ENCODE measurements at regions not wholly inside any gene's neighbourhood (a gene's known extent, or its start where the extent isn't known, plus 50 kb on each side); places are given as distances from the start of the nearest gene placed in this dataset.

DNA sequence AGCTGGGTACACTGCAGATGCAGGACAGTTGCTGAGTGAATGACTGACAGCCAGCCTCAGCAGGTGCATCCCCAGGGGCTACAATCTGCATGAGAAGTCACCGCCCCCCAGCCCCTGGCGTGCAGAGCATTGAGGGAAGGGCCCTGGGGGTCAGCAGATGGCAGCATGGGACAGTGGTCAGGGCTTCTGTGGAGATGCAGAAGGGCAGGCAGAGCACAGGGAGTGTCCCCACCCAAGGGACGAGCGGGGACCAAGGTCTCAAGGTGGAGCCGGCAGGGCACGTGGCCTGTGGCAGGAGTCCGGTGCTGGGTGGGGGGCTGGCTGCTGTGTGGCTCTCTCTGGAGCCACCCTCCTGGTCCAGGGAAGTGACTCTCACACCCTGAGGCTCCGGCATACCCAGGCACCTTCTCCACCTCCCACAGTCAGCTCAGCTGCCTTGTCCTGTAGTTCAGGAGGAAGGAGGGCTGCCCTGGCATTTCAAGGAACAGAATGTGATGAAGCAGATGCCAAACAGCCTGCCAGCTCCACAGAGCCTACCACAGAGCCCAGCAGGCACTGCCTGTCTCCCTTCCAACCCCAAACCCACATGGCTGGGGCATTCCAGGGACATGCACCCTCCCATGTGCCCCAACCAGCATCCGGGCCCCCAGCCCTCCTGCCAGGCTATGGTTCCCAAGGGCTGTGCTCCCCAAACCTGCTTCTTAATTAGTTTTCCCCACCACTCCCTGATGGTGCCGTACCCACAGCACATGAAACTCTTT lies 114.5 kb downstream of the TMEM130 start:
- Histone ChIP-seq H3K9me3 (ENCODE audit: insufficient read depth, low read length, severe bottlenecking) (no peaks in the 10 kb centered on the region), H3K36me3 (ENCODE audit: insufficient read depth, low read length) (no peaks in the 10 kb centered on the region), H4K20me1 (ENCODE audit: insufficient read depth, low read length) (no peaks in the 10 kb centered on the region), H3K27ac (ENCODE audit: low read length) (no peak overlapping the region), H3K4me3 (ENCODE audit: low read depth in 1 of 2, low read length in 2 of 2) (no peak overlapping the region), H3K79me2 (ENCODE audit: insufficient read depth, low read length) (no peaks in the 10 kb centered on the region), H3K27me3 (ENCODE audit: insufficient read depth, low read length, poor library complexity) (no peaks in the 10 kb centered on the region), H3K4me1 (ENCODE audit: insufficient read depth, low read length) (no peaks in the 10 kb centered on the region), H3K9ac (ENCODE audit: low read depth, low read length) (no peak overlapping the region), H3K4me2 (ENCODE audit: insufficient read depth, low read length) (no peak overlapping the region), H2AFZ (ENCODE audit: low read depth, low read length) (no peak overlapping the region)
- ATAC-seq (ENCODE audit: insufficient read depth, low read depth) (no peak), DNase-seq (no peak)
- no peak for TF ChIP-seq EZH2 (IDR thresholded peaks at IDR 0.05; ENCODE audit: borderline replicate concordance, low read depth, low read length, severe bottlenecking)
- TF ChIP-seq, protein P1, sequence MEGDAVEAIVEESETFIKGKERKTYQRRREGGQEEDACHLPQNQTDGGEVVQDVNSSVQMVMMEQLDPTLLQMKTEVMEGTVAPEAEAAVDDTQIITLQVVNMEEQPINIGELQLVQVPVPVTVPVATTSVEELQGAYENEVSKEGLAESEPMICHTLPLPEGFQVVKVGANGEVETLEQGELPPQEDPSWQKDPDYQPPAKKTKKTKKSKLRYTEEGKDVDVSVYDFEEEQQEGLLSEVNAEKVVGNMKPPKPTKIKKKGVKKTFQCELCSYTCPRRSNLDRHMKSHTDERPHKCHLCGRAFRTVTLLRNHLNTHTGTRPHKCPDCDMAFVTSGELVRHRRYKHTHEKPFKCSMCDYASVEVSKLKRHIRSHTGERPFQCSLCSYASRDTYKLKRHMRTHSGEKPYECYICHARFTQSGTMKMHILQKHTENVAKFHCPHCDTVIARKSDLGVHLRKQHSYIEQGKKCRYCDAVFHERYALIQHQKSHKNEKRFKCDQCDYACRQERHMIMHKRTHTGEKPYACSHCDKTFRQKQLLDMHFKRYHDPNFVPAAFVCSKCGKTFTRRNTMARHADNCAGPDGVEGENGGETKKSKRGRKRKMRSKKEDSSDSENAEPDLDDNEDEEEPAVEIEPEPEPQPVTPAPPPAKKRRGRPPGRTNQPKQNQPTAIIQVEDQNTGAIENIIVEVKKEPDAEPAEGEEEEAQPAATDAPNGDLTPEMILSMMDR (IDR thresholded peaks at IDR 0.05; ENCODE audit: borderline replicate concordance, extremely low read depth, low read length, poor library complexity, severe bottlenecking), result no peak

GRCh38 chr7:98758157-98758556 lies 111.7 kb downstream of the TMEM130 start:
- no peaks in the 10 kb centered on the region for H3K79me2 ChIP-seq (ENCODE audit: insufficient read depth, low read length)

GRCh38 chr7:98760201-98760651 lies 109.6 kb downstream of the TMEM130 start:
- Histone ChIP-seq H3K9me3 (ENCODE audit: insufficient read depth, low read length, severe bottlenecking) (no peaks in the 10 kb centered on the region), H3K27me3 (ENCODE audit: insufficient read depth, low read length, poor library complexity) (no peaks in the 10 kb centered on the region), H3K4me1 (ENCODE audit: insufficient read depth, low read length) (no peaks in the 10 kb centered on the region), H3K4me2 (ENCODE audit: insufficient read depth, low read length) (no peak overlapping the region), H3K4me3 (ENCODE audit: low read depth in 1 of 2, low read length in 2 of 2) (no peak overlapping the region), H3K9ac (ENCODE audit: low read depth, low read length) (no peak overlapping the region), H3K27ac (ENCODE audit: low read length) (no peak overlapping the region), H2AFZ (ENCODE audit: low read depth, low read length) (no peak overlapping the region), H3K79me2 (ENCODE audit: insufficient read depth, low read length) (no peaks in the 10 kb centered on the region), H3K36me3 (ENCODE audit: insufficient read depth, low read length) (no peaks in the 10 kb centered on the region), H4K20me1 (ENCODE audit: insufficient read depth, low read length) (no peaks in the 10 kb centered on the region)
- no peak for TF ChIP-seq EZH2 (IDR thresholded peaks at IDR 0.05; ENCODE audit: borderline replicate concordance, low read depth, low read length, severe bottlenecking)
- TF ChIP-seq, protein P1 (IDR thresholded peaks at IDR 0.05; ENCODE audit: borderline replicate concordance, extremely low read depth, low read length, poor library complexity, severe bottlenecking), result no peak
- ATAC-seq (ENCODE audit: insufficient read depth, low read depth), result no peak
- no peak for DNase-seq

More at GRCh38 chr7:98758157-98758556, 111.7 kb downstream of the TMEM130 start:
- Histone ChIP-seq H2AFZ (ENCODE audit: low read depth, low read length) (no peak overlapping the region), H3K27me3 (ENCODE audit: insufficient read depth, low read length, poor library complexity) (no peaks in the 10 kb centered on the region), H4K20me1 (ENCODE audit: insufficient read depth, low read length) (no peaks in the 10 kb centered on the region), H3K9me3 (ENCODE audit: insufficient read depth, low read length, severe bottlenecking) (no peaks in the 10 kb centered on the region), H3K36me3 (ENCODE audit: insufficient read depth, low read length) (no peaks in the 10 kb centered on the region), H3K27ac (ENCODE audit: low read length) (no peak overlapping the region), H3K4me1 (ENCODE audit: insufficient read depth, low read length) (no peaks in the 10 kb centered on the region), H3K4me2 (ENCODE audit: insufficient read depth, low read length) (no peak overlapping the region), H3K4me3 (ENCODE audit: low read depth in 1 of 2, low read length in 2 of 2) (no peak overlapping the region), H3K9ac (ENCODE audit: low read depth, low read length) (no peak overlapping the region)
- DNase-seq (no peak), ATAC-seq (ENCODE audit: insufficient read depth, low read depth) (no peak)
- TF ChIP-seq EZH2 (IDR thresholded peaks at IDR 0.05; ENCODE audit: borderline replicate concordance, low read depth, low read length, severe bottlenecking), result no peak
- TF ChIP-seq, protein P1 (IDR thresholded peaks at IDR 0.05; ENCODE audit: borderline replicate concordance, extremely low read depth, low read length, poor library complexity, severe bottlenecking), result no peak
